Calu3 (cell line): ENCODE measurements at regions not wholly inside any gene's neighbourhood (a gene's known extent, or its start where the extent isn't known, plus 50 kb on each side); places are given as distances from the start of the nearest gene placed in this dataset.

Source experiments
- BruUV-seq: library from RNA; stranded (reverse); fragments of 400-500 nt; replicated peaks from 2 replicates; lab custom pipeline; 2021; lab: Mats Ljungman, UMichigan
- CTCF ChIA-PET: fragments of 300-600 bp; sonication (Branson Sonifier 250); formaldehyde crosslinking; loops from one replicate; lab custom pipeline; 2022; ENCODE audit warnings: antibody characterized with exemption; lab: Charles Lee
- DNase-seq: peaks from one replicate; pipeline ENCODE4 v3.0.0; 2022
- H3K27ac Mint-ChIP-seq: one replicate; pipeline ENCODE4 v1.8.0; 2022; ENCODE audit warnings: mixed read lengths; ENCODE audit not compliant: unreplicated experiment
- H3K27me3 Mint-ChIP-seq: one replicate; pipeline ENCODE4 v1.8.0; 2022; ENCODE audit warnings: mixed read lengths; ENCODE audit not compliant: unreplicated experiment
- H3K36me3 Mint-ChIP-seq: one replicate; pipeline ENCODE4 v1.8.0; 2022; ENCODE audit warnings: mild to moderate bottlenecking, moderate library complexity, mixed read lengths; ENCODE audit not compliant: insufficient read depth, unreplicated experiment
- H3K4me1 Mint-ChIP-seq: one replicate; pipeline ENCODE4 v1.8.0; 2022; ENCODE audit warnings: mild to moderate bottlenecking, low read depth, mixed read lengths; ENCODE audit not compliant: unreplicated experiment
- H3K4me3 Mint-ChIP-seq: one replicate; pipeline ENCODE4 v1.8.0; 2022; ENCODE audit warnings: mild to moderate bottlenecking, low read depth, moderate library complexity, mixed read lengths; ENCODE audit not compliant: unreplicated experiment
- H3K9me3 Mint-ChIP-seq: one replicate; pipeline ENCODE4 v1.8.0; 2022; ENCODE audit warnings: low read depth, mixed read lengths; ENCODE audit not compliant: unreplicated experiment
- intact Hi-C: fragments of 100-400 bp; cut with micrococcal nuclease; formaldehyde crosslinking; loops from one replicate; pipeline ENCODE4 v1.10.0; 2022; ENCODE audit not compliant: unreplicated experiment
- TF ChIP-seq, protein P1 (sequence below): fragments of 200-600 bp; IDR thresholded peaks from one replicate; pipeline ENCODE4 v1.8.0; 2022; ENCODE audit warnings: antibody characterized with exemption; ENCODE audit not compliant: unreplicated experiment

DNA sequence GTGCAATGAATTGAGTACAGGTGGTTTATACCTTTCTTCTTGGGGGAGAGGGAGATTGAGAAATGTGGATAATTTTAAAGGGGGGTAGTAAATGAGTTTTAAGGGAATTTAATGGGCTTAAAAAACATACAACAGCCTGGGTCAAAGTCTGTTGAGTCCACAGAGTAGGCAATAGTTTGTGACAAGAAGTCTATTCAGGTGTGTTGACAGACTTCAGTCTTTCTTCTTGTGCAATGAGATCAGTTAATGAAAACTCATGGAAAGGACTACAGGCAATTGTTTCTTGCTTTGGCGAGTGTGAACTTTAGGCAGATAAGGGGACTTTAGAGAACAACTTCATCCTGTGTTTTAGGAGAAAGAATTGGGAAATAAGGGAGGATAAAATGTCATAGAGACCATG is 507.8 kb upstream of the CA10 start:
- BruUV-seq: no TSS peak
- CTCF ChIA-PET: no interaction called here
- H3K4me3 Mint-ChIP-seq: no peak overlapping the region
- H3K27me3 Mint-ChIP-seq: no peaks in the 10 kb centered on the region
- H3K4me1 Mint-ChIP-seq: no peaks in the 10 kb centered on the region
- no peak overlapping the region for H3K27ac Mint-ChIP-seq
- peaks cover 3% of the 10 kb centered on the region for H3K9me3 Mint-ChIP-seq
- H3K36me3 Mint-ChIP-seq: no peaks in the 10 kb centered on the region
- DNase-seq: no peak
- intact Hi-C loops: no loop called here
- TF ChIP-seq, protein P1, sequence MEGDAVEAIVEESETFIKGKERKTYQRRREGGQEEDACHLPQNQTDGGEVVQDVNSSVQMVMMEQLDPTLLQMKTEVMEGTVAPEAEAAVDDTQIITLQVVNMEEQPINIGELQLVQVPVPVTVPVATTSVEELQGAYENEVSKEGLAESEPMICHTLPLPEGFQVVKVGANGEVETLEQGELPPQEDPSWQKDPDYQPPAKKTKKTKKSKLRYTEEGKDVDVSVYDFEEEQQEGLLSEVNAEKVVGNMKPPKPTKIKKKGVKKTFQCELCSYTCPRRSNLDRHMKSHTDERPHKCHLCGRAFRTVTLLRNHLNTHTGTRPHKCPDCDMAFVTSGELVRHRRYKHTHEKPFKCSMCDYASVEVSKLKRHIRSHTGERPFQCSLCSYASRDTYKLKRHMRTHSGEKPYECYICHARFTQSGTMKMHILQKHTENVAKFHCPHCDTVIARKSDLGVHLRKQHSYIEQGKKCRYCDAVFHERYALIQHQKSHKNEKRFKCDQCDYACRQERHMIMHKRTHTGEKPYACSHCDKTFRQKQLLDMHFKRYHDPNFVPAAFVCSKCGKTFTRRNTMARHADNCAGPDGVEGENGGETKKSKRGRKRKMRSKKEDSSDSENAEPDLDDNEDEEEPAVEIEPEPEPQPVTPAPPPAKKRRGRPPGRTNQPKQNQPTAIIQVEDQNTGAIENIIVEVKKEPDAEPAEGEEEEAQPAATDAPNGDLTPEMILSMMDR: no peak

DNA sequence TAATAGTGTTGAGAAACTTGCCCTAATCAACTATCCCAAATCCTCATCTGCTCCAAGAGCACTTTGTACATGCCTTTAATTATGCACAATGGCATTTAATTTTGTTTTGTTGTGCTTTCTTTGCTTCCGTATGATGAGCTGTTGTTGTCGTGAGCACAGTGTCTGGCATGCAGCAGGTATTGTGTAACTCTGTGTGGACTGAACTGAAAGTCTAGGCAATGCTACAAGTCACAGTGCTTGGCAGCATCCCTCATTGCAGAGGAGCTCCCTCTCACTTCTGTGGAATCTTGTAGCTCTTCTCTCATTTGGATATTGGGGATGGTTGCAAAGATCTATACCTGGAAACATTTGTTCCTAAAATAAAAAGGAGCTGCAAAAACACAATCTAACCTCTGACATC is 502.2 kb upstream of the CA10 start:
- TF ChIP-seq, protein P1: no peak
- H3K4me1 Mint-ChIP-seq: no peaks in the 10 kb centered on the region
- intact Hi-C loops: no loop called here
- H3K9me3 Mint-ChIP-seq: no peaks in the 10 kb centered on the region
- H3K27ac Mint-ChIP-seq: no peak overlapping the region
- CTCF ChIA-PET: no interaction called here
- H3K36me3 Mint-ChIP-seq: no peaks in the 10 kb centered on the region
- H3K27me3 Mint-ChIP-seq: no peaks in the 10 kb centered on the region
- no peak overlapping the region for H3K4me3 Mint-ChIP-seq
- no peak for DNase-seq
- no TSS peak for BruUV-seq

DNA sequence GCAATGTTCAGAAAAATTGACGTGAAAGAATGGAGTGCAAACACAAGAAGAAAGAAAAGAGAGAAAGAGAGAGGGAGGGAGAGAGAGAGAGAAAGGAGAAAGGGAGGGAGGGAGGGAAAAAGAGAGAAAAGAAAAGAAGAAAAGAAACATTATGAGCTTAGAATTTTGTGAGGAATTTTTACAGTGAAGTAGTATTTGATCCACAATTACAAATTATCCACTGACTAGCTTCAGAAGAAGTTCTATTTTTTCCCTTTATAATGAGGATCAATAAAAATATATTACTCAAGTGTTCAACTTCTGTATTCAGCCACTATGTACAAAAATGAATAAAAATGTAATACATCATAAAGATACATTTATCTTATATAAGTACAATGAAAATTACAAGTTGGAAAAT is 494.5 kb upstream of the CA10 start:
- H3K27me3 Mint-ChIP-seq: no peaks in the 10 kb centered on the region
- no peak overlapping the region for H3K4me3 Mint-ChIP-seq
- CTCF ChIA-PET: no interaction called here
- no TSS peak for BruUV-seq
- H3K9me3 Mint-ChIP-seq: peaks cover 2% of the 10 kb centered on the region
- no peaks in the 10 kb centered on the region for H3K36me3 Mint-ChIP-seq
- no peaks in the 10 kb centered on the region for H3K4me1 Mint-ChIP-seq
- intact Hi-C loops: no loop called here
- no peak for DNase-seq
- H3K27ac Mint-ChIP-seq: no peak overlapping the region
- TF ChIP-seq, protein P1: no peak

- BruUV-seq: no TSS peak
- H3K9me3 Mint-ChIP-seq: peaks cover 2% of the 10 kb centered on the region
- no peak overlapping the region for H3K27ac Mint-ChIP-seq
- no peaks in the 10 kb centered on the region for H3K27me3 Mint-ChIP-seq
- H3K36me3 Mint-ChIP-seq: no peaks in the 10 kb centered on the region
- TF ChIP-seq, protein P1: no peak
- no peak for DNase-seq
- intact Hi-C loops: no loop called here
- no peak overlapping the region for H3K4me3 Mint-ChIP-seq
- H3K4me1 Mint-ChIP-seq: no peaks in the 10 kb centered on the region
- CTCF ChIA-PET: no interaction called here
Observed at GRCh38 chr17:52648995-52649394, 490.5 kb upstream of the CA10 start.
